Limb (tissue), 2 donors: ENCODE measurements at regions not wholly inside any gene's neighbourhood (a gene's known extent, or its start where the extent isn't known, plus 50 kb on each side); places are given as distances from the start of the nearest gene placed in this dataset.

ENCODE experiments used
- DNase-seq, 2 donors: peaks; one replicate each; pipeline ENCODE4 v3.0.0-alpha.2; 2016; ENCODE audit errors: extremely low spot score in 2 of 2

GRCh38 chr3:180531303-180532278, 70.4 kb upstream of the TTC14 start:
- DNase-seq, result no peak

GRCh38 chr3:180534828-180535227, 67.1 kb upstream of the TTC14 start:
- no peak for DNase-seq

GRCh38 chr3:180538493-180538892, 63.5 kb upstream of the TTC14 start:
- DNase-seq, result no peak

GRCh38 chr3:180543877-180544276, 58.1 kb upstream of the TTC14 start:
- no peak for DNase-seq

GRCh38 chr3:180546863-180547262, 55.1 kb upstream of the TTC14 start:
- DNase-seq, result no peak

GRCh38 chr3:180548050-180548449, 53.9 kb upstream of the TTC14 start:
- no peak for DNase-seq
